ENCODE measurements at regions not wholly inside any gene's neighbourhood (a gene's known extent, or its start where the extent isn't known, plus 50 kb on each side); places are given as distances from the start of the nearest gene placed in this dataset.
"Not testable (repeated sequence)": the region's sequence is repeated elsewhere in the genome, so short reads cannot be mapped to it uniquely, and the experiment has no call there.

DNA sequence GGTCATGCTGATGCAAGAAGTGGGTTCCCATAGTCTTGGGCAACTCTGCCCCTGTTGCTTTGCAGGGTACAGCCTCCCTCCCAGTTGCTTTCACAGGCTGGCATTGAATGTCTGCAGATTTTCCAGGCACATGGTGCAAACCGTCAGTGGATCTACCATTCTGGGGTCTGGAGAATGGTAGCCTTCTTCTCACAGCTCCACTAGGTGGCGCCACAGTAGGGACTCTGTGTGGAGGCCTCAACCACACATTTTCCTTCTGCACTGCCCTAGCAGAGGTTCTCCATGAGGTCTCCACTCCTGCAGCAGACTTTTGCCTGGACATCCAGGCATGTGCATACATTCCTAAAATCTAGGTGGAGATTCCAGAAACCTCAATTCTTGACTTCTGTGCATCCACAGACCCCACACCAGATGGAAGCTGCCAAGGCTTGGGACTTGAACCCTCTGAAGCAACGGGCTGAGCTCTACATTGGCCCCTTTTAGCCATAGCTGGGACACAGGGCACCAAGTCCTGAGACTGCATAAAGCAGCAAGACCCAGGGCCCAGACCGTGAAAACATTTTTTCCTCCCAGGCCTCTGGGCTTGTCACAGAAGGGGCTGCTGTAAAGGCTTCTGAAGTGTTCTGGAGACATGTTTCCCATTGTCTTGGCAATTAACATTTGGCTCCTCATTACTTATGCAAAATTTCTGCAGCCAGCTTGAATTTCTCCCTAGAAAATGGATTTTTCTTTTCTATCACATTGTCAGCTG lies 466.2 kb upstream of the PBX1 start:
- no peak for DNase-seq
- no peaks in the 10 kb centered on the region for H3K27me3 ChIP-seq
- no peaks in the 10 kb centered on the region for H3K36me3 ChIP-seq
- H3K9me3 ChIP-seq = 0 out of 2 replicates have a peak, but pooled peaks cover 4% of the 10 kb centered on the region
- H3K4me3 ChIP-seq = no peak overlapping the region

GRCh38 chr1:164093543-164093942 lies 465.4 kb upstream of the PBX1 start:
- Histone ChIP-seq H3K36me3 (no peaks in the 10 kb centered on the region), H3K9me3 (0 out of 2 replicates have a peak, but pooled peaks cover 4% of the 10 kb centered on the region), H3K27me3 (no peaks in the 10 kb centered on the region), H3K4me3 (no peak overlapping the region)
- no peak for DNase-seq

DNA sequence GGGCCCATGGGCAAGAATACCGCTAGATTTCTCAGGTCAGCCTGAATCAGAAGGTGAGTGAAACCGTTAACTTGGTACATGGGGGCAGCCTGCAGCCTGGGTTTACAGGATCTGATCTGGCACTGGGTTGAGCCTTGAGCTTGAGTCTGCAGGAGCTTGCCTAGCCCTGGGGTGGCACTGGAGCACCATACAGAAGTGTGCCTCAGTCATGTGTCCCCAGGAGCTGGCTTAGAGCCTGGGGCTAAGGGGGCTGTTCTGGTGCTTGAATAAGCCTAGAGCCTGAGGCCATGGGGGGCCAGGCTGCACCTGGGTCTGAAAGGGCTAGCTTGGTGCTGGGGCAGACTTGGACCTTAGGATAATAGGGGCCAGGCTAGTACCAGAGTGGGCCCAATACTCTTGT lies 457.2 kb upstream of the PBX1 start:
- Histone ChIP-seq H3K9me3 (no peaks in the 10 kb centered on the region), H3K36me3 (no peaks in the 10 kb centered on the region), H3K27me3 (no peaks in the 10 kb centered on the region), H3K4me3 (no peak overlapping the region)
- no peak for DNase-seq

GRCh38 chr1:164131949-164132348 lies 427.0 kb upstream of the PBX1 start:
- no peak for DNase-seq
- H3K27me3 ChIP-seq = no peaks in the 10 kb centered on the region
- no peaks in the 10 kb centered on the region for H3K36me3 ChIP-seq
- H3K9me3 ChIP-seq = no peaks in the 10 kb centered on the region
- no peak overlapping the region for H3K4me3 ChIP-seq

GRCh38 chr1:164137273-164137925 lies 421.6 kb upstream of the PBX1 start:
- Histone ChIP-seq H3K9me3 (no peaks in the 10 kb centered on the region), H3K27me3 (no peaks in the 10 kb centered on the region), H3K36me3 (no peaks in the 10 kb centered on the region), H3K4me3 (no peak overlapping the region)
- DNase-seq = no peak

- Histone ChIP-seq H3K9me3 (no peaks in the 10 kb centered on the region), H3K4me3 (no peak overlapping the region), H3K36me3 (no peaks in the 10 kb centered on the region), H3K27me3 (no peaks in the 10 kb centered on the region)
- DNase-seq = no peak
Measured at GRCh38 chr1:164141797-164142196, 417.2 kb upstream of the PBX1 start.

GRCh38 chr1:164154622-164155021 lies 404.4 kb upstream of the PBX1 start:
- H3K36me3 ChIP-seq = no peaks in the 10 kb centered on the region
- no peaks in the 10 kb centered on the region for H3K9me3 ChIP-seq
- no peaks in the 10 kb centered on the region for H3K27me3 ChIP-seq
- DNase-seq = no peak
- H3K4me3 ChIP-seq = no peak overlapping the region

DNA sequence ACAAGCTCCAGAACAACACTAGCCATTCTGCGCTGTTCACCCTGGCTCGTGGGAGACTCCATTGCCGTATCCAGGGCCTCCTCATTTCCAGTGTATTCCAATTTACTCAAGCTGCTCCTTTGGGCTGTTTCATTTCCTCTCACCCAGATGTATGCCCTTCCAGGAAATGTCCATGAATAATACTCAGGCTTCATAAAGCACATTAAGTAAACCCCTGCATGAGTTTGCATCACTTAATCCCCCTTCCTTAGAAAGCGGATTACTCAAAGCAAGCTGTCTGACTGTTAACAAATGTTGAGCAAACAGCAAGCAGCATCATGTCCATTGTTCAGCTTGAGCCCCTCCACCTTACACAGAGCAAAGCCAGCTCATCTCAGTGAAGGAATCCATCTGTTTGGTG lies 403.6 kb upstream of the PBX1 start:
- H3K36me3 ChIP-seq = no peaks in the 10 kb centered on the region
- no peaks in the 10 kb centered on the region for H3K9me3 ChIP-seq
- no peak overlapping the region for H3K4me3 ChIP-seq
- H3K27me3 ChIP-seq = no peaks in the 10 kb centered on the region
- DNase-seq = no peak

DNA sequence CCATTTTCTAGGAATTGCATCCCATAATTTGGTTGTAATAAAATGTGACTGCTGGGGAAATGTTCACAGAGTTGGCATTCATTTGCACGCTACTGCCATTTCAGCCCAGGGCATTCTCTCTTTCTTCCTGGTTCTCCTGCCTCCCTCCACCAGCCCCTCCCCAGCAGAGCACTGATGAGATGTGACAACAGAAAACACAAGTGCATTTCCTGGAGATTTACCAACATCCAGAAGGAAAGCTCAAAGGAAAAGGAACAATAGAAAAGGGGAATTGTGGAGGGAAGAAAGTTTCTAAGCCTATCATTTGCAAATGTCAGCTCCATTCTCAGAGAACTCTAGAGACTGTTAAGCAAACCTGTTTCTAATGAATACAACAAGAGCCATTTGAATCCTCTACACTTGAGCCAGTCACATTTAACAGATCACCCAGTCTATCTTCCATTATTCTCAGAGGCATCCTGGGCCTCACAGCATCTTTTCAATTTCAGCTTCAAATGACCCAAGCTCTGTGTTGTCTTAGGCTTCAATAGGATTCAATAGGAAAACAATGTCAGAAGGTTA lies 395.6 kb upstream of the PBX1 start:
- Histone ChIP-seq H3K9me3 (no peaks in the 10 kb centered on the region), H3K36me3 (no peaks in the 10 kb centered on the region), H3K27me3 (no peaks in the 10 kb centered on the region; the same call in 1 of the 2 replicates), H3K4me3 (no peak overlapping the region)
- DNase-seq = no peak

- no peak for DNase-seq
- H3K27me3 ChIP-seq = no peaks in the 10 kb centered on the region; the same call in 1 of the 2 replicates
- no peaks in the 10 kb centered on the region for H3K9me3 ChIP-seq
- H3K36me3 ChIP-seq = no peaks in the 10 kb centered on the region
- H3K4me3 ChIP-seq = no peak overlapping the region
Measured at GRCh38 chr1:164165466-164165865, 393.5 kb upstream of the PBX1 start.

DNA sequence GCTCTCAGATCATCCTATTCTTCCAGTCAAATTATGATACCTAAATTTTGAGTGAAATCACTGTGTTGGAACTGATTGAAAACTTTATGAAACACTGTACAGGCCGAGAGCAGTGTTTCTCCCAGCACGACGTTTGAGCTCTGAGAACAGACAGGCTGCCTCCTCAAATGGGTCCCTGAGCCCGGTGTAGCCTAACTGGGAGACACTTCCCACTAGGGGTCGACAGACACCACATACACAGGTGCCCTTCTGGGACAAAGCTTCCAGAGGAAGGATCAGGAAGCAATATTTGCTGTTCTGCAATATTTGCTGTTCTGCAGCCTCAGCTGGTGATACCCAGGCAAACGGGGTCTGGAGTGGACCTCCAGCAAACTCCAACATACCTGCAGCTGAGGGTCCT lies 392.5 kb upstream of the PBX1 start:
- H3K4me3 ChIP-seq, H3K9me3 ChIP-seq, H3K27me3 ChIP-seq, H3K36me3 ChIP-seq: not testable (repeated sequence)
- peak; percentile 4 for DNase-seq

- DNase-seq = no peak
Measured at GRCh38 chr1:164177118-164177517, 381.9 kb upstream of the PBX1 start.

GRCh38 chr1:164180824-164181223 lies 378.2 kb upstream of the PBX1 start:
- H3K36me3 ChIP-seq = no peaks in the 10 kb centered on the region
- DNase-seq = no peak
- H3K4me3 ChIP-seq = no peak overlapping the region
- no peaks in the 10 kb centered on the region for H3K9me3 ChIP-seq
- no peaks in the 10 kb centered on the region for H3K27me3 ChIP-seq

More at GRCh38 chr1:164177118-164177517, 381.9 kb upstream of the PBX1 start:
- no peaks in the 10 kb centered on the region for H3K27me3 ChIP-seq
- no peaks in the 10 kb centered on the region for H3K9me3 ChIP-seq
- no peaks in the 10 kb centered on the region for H3K36me3 ChIP-seq
- H3K4me3 ChIP-seq = no peak overlapping the region

DNA sequence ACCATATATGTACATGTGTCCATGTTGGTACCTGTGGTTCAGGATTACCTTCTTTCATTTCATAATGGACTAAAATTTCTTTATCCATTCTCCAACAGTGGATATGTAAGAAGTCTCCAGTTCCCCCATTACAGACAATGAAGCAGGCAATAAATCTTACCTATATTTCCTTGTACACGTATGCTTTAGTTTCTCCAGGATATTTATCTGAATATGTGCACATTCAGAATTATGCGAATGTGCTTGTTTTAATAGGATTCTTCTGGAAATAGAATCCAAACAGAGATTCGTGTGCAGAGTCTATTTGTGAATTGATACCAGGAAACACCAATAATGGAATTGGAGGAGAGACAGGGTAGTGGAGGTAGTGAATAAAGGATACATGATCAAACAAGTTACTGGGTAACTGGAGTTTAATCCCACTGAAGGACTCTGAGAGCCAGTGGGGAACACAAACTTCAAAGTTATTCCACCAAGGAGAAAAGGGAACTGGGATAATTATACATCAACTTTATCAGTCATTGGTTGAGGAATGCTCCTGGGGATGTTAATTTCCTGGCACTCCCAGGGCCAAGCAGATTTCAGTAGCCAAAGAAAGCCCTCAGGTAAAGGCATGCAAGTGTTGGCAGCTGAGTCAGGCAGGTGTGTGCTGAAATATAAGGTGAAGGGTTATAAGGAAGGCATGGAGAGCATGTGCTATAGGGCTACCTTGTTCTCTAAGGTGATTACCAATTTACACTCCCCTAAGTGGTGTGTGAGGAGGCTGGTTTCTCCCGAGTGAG lies 374.9 kb upstream of the PBX1 start:
- no peak for DNase-seq
- no peaks in the 10 kb centered on the region for H3K9me3 ChIP-seq
- H3K27me3 ChIP-seq = no peaks in the 10 kb centered on the region
- H3K36me3 ChIP-seq = no peaks in the 10 kb centered on the region
- H3K4me3 ChIP-seq = no peak overlapping the region

DNA sequence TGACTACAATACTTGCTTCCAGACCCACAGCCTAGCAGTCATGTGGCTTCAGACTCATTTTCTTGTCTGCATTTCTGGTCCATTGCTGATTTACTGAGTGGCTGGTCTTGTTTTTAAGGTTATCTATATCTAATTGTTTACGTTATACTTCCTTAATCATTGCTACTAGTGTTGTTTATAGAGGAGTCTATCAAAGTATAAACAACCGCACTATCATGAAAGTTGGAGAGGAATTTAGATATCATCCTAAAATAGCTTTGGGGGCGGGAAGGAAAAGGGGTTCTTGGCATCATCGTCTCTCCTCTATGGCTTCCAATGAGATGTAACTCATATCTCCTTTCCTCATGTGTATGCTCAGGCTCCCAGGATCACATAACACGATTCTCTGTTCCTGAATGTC lies 372.1 kb upstream of the PBX1 start:
- Histone ChIP-seq H3K9me3 (no peaks in the 10 kb centered on the region), H3K27me3 (no peaks in the 10 kb centered on the region), H3K4me3 (no peak overlapping the region), H3K36me3 (no peaks in the 10 kb centered on the region)
- no peak for DNase-seq

GRCh38 chr1:164188497-164188896 lies 370.5 kb upstream of the PBX1 start:
- no peaks in the 10 kb centered on the region for H3K27me3 ChIP-seq
- no peaks in the 10 kb centered on the region for H3K36me3 ChIP-seq
- H3K9me3 ChIP-seq = no peaks in the 10 kb centered on the region
- no peak overlapping the region for H3K4me3 ChIP-seq
- DNase-seq = no peak

DNA sequence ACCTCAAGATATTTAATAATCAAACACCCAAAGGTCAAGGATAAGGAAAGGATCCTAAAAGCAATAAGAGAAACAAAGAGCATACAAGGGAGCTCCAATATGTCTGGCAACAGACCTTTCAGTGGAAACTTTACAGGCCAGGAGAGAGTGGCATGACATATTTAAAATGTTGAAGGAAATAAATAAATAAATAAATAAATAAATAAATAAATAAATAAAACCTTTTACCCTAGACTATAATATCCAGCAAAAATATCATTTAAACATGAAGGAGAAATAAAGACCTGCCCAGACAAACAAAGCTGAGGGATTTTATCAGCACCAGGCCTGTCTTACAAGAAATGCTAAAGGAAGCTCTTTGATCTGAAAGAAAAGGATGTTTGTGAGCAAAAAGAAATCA lies 367.8 kb upstream of the PBX1 start:
- Histone ChIP-seq H3K36me3 (no peaks in the 10 kb centered on the region), H3K9me3 (no peaks in the 10 kb centered on the region; the same call in 1 of the 2 replicates), H3K27me3 (no peaks in the 10 kb centered on the region)

More for the DNA sequence above, 367.8 kb upstream of the PBX1 start:
- H3K4me3 ChIP-seq = no peak overlapping the region
- no peak for DNase-seq

All from MG63 (cell line).